GM21423 (cell line): ENCODE measurements at regions not wholly inside any gene's neighbourhood (a gene's known extent, or its start where the extent isn't known, plus 50 kb on each side); places are given as distances from the start of the nearest gene placed in this dataset.

ENCODE experiments used
- ATAC-seq: cut with Tn5 transposase; IDR thresholded peaks from one replicate; pipeline ENCODE4 v1.9.1; 2021; ENCODE audit warnings: mild to moderate bottlenecking, moderate library complexity; ENCODE audit not compliant: unreplicated experiment

DNA sequence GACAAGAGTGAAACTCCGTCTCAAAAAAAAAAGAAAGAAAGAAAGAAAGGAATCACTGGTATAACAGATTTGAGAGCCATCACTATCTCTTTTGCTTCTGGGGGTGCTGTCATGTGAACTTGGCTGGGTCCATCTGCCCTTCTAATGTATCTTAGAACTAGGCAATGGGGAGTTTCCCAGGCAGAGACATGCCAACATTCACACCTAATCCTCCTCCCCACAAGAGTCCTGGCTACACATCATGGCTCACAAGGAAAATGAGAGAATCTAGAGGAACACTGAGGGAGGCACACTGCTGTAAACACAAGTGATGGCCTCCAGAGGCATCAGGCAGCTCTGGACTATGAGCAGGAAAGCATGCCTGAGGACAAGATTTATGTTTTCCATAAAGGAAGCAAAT is 67.8 kb upstream of the PPP2R3A start:
- ATAC-seq, result no peak

- ATAC-seq, result no peak
Measured at GRCh38 chr3:135898774-135899173, 66.8 kb upstream of the PPP2R3A start.

DNA sequence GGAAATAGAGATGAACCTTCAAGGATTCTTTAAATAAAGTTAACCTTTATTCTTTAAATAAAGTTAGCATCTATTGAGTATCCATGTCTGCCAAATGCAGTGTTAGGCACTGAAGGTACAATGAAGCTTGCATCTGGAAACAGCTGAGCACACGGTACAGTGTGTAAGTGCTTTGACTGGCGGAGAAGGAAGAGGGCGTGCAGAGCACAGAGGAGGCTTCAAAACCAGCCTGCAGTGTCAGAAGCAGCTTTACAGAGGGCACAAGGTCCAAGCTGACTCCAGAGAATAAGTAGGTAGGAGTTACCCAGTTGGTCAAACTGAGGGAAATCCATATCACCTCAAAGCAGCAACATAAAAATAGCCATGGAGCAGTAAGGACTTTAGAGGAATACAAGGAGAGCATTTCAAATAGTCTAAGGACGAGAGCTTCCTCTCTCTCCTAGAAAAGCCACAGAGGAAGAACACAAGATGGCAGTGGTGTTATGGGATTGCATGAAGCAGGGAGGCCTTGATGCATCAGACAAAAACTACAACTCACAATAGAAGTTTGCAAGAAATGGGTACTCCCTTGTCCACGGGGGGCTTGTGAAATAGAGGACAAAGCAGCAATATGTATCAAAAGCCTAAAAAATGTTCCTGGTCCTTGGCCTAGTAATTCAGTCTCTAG is 60.3 kb upstream of the PPP2R3A start:
- ATAC-seq, result no peak

- ATAC-seq, result no peak
Measured at GRCh38 chr3:135907422-135908165, 57.9 kb upstream of the PPP2R3A start.

DNA sequence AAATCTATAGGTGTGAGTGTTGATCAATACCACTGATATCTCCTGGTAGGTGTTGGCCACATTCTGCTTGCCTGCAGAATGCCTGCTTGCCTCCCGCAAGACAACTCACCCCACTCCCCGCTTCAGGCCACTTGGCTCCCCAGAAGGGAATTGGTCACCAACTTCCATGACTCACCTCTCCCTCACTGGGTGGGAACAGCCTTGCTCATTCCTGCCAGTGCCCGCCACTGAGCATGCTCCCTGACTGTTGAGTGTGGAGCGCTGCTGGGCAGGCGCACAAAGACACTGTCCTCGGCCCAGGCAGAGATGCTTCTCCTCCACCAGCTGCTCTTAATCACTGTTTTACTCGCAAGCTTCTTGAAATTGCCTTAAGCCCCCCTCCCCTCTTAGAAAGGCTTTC is 57.3 kb upstream of the PPP2R3A start:
- no peak for ATAC-seq

GRCh38 chr3:135908737-135909136 is 56.8 kb upstream of the PPP2R3A start:
- ATAC-seq, result no peak

GRCh38 chr3:135911110-135911509 is 54.4 kb upstream of the PPP2R3A start:
- ATAC-seq, result no peak

DNA sequence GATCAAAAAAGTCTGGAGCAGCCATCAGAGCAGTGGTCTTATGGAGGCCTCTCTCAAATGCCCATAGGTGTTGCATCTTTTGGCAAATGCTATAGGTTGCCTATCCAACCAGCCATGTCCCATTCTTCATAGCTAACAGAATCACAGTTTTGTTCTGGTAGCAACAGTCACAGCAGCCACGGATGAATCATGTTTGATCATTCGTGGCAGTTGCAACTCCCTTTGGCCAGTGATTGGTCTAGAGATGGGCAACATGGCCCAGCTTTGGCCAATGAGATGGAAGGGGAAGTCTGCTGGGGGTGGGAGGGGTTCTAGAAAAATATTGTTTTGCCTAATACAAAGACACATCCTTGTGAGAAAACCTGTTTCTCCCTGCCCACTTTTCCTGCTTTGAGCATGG is 50.3 kb upstream of the PPP2R3A start:
- no peak for ATAC-seq
